Fibroblast of the aortic adventitia (primary cell): ENCODE measurements at regions not wholly inside any gene's neighbourhood (a gene's known extent, or its start where the extent isn't known, plus 50 kb on each side); places are given as distances from the start of the nearest gene placed in this dataset.

Experiments
- DNase-seq: peaks from one replicate; pipeline ENCODE4 v3.0.0-alpha.2; 2010; ENCODE audit warnings: low read depth
- H3K4me3 ChIP-seq: 2 replicates; pipeline ENCODE4 v1.5.1; 2011; ENCODE audit warnings: low read depth, mild to moderate bottlenecking, control low read depth, low read length, moderate library complexity
- CTCF ChIP-seq: IDR thresholded peaks from 2 replicates; pipeline ENCODE4 v1.5.1; 2011; ENCODE audit warnings: mild to moderate bottlenecking, low read length, control low read depth, inconsistent platforms; ENCODE audit not compliant: insufficient read depth

GRCh38 chr14:44812672-44813071, 149.1 kb downstream of the KLHL28 start:
- no peak for TF ChIP-seq CTCF
- no peak overlapping the region for H3K4me3 ChIP-seq
- DNase-seq: no peak

- no peak overlapping the region for H3K4me3 ChIP-seq
- no peak for TF ChIP-seq CTCF
- no peak for DNase-seq
Observed at GRCh38 chr14:44804391-44804790, 157.4 kb downstream of the KLHL28 start.

- peak; percentile 61 for TF ChIP-seq CTCF
- no peak overlapping the region for H3K4me3 ChIP-seq
- peak; percentile 87 for DNase-seq
Observed at GRCh38 chr14:44803239-44803905, 158.4 kb downstream of the KLHL28 start.

- DNase-seq: no peak
- TF ChIP-seq CTCF: no peak
- H3K4me3 ChIP-seq: no peak overlapping the region
Observed at GRCh38 chr14:44798386-44799242, 163.1 kb downstream of the KLHL28 start.

- H3K4me3 ChIP-seq: no peak overlapping the region
- TF ChIP-seq CTCF: no peak
- DNase-seq: no peak
Observed at GRCh38 chr14:44795725-44796124, 166.0 kb downstream of the KLHL28 start.

- no peak overlapping the region for H3K4me3 ChIP-seq
- DNase-seq: no peak
- no peak for TF ChIP-seq CTCF
Observed at GRCh38 chr14:44791730-44792129, 170.0 kb downstream of the KLHL28 start.
